OCI-LY1 (cell line): ENCODE measurements at regions not wholly inside any gene's neighbourhood (a gene's known extent, or its start where the extent isn't known, plus 50 kb on each side); places are given as distances from the start of the nearest gene placed in this dataset.

Experiments used
- H2AFZ ChIP-seq: fragments of 200-600 bp; sonication (generic), shearing (Covaris generic); 2 replicates; pipeline ENCODE4 v1.6.0; 2014; ENCODE audit warnings: antibody characterized with exemption, mild to moderate bottlenecking, low read length
- H3F3A ChIP-seq: fragments of 200-600 bp; sonication (generic), shearing (Covaris generic); 2 replicates; pipeline ENCODE4 v1.6.0; 2014; ENCODE audit warnings: mild to moderate bottlenecking, antibody characterized with exemption, low read length, moderate library complexity; ENCODE audit not compliant: insufficient read depth
- H3K27ac ChIP-seq: fragments of 200-600 bp; sonication (generic); 2 replicates; pipeline ENCODE4 v1.5.1; 2014; ENCODE audit warnings: low read length, mixed run types, mild to moderate bottlenecking, low read depth; ENCODE audit not compliant: poor library complexity, severe bottlenecking
- H3K27me3 ChIP-seq: fragments of 200-600 bp; sonication (generic); 2 replicates; pipeline ENCODE4 v1.6.0; 2014; ENCODE audit warnings: antibody characterized with exemption, mild to moderate bottlenecking, low read length, moderate library complexity; ENCODE audit not compliant: insufficient read depth
- H3K36me3 ChIP-seq: fragments of 200-600 bp; sonication (generic); 2 replicates; pipeline ENCODE4 v1.6.1; 2014; ENCODE audit warnings: mild to moderate bottlenecking, antibody characterized with exemption, low read length, moderate library complexity, mixed read lengths; ENCODE audit not compliant: insufficient read depth
- H3K4me1 ChIP-seq: fragments of 200-600 bp; sonication (generic); 2 replicates; pipeline ENCODE4 v1.5.1; 2014; ENCODE audit warnings: mild to moderate bottlenecking, low read length, moderate library complexity; ENCODE audit not compliant: insufficient read depth, severe bottlenecking
- H3K4me2 ChIP-seq: fragments of 200-600 bp; sonication (generic), shearing (Covaris generic); 2 replicates; pipeline ENCODE4 v1.6.1; 2014; ENCODE audit warnings: low read length
- H3K4me3 ChIP-seq: fragments of 200-600 bp; sonication (generic); 2 replicates; pipeline ENCODE4 v1.5.1; 2014; ENCODE audit warnings: low read length, low read depth, mild to moderate bottlenecking, mixed read lengths; ENCODE audit not compliant: poor library complexity, severe bottlenecking
- H3K79me2 ChIP-seq: fragments of 200-600 bp; shearing (Covaris generic); 2 replicates; pipeline ENCODE4 v1.6.1; 2016; ENCODE audit warnings: mixed run types, low read length, mixed read lengths; ENCODE audit not compliant: insufficient read depth
- H3K9ac ChIP-seq: fragments of 200-600 bp; sonication (generic), shearing (Covaris generic); 2 replicates; pipeline ENCODE4 v1.6.1; 2014; ENCODE audit warnings: mild to moderate bottlenecking, low read length, mixed read lengths
- H3K9me2 ChIP-seq: fragments of 200-600 bp; sonication (generic), shearing (Covaris generic); 2 replicates; pipeline ENCODE4 v1.6.1; 2014; ENCODE audit warnings: low read depth, mild to moderate bottlenecking, low read length, mixed read lengths
- H3K9me3 ChIP-seq: fragments of 200-600 bp; shearing (Covaris generic); 2 replicates; pipeline ENCODE4 v1.6.1; 2014; ENCODE audit warnings: low read length, mixed read lengths
- H4K20me1 ChIP-seq: fragments of 200-600 bp; sonication (generic), shearing (Covaris generic); 2 replicates; pipeline ENCODE4 v1.6.0; 2016; ENCODE audit warnings: mild to moderate bottlenecking, low read length; ENCODE audit not compliant: insufficient read depth
- EZH2 ChIP-seq: fragments of 200-600 bp; sonication (generic), shearing (Covaris generic); IDR thresholded peaks from 2 replicates; pipeline ENCODE4 v1.8.0; 2017; ENCODE audit warnings: borderline replicate concordance, mixed run types, mild to moderate bottlenecking, antibody characterized with exemption, low read length, moderate library complexity, mixed read lengths
- TF ChIP-seq, protein P1 (sequence below): fragments of 200-600 bp; sonication (generic), shearing (Covaris generic); IDR thresholded peaks from 2 replicates; pipeline ENCODE4 v1.5.1; 2017; ENCODE audit warnings: mild to moderate bottlenecking, antibody characterized with exemption, low read length, moderate library complexity, mixed read lengths

- no peak overlapping the region for H2AFZ ChIP-seq
- no peaks in the 10 kb centered on the region for H3K9me2 ChIP-seq
- H3F3A ChIP-seq, result no peaks in the 10 kb centered on the region
- H3K4me3 ChIP-seq, result no peak overlapping the region
- no peak overlapping the region for H3K9ac ChIP-seq
- H3K79me2 ChIP-seq, result no peaks in the 10 kb centered on the region
- no peak overlapping the region for H3K4me2 ChIP-seq
- H3K9me3 ChIP-seq, result no peaks in the 10 kb centered on the region
- no peaks in the 10 kb centered on the region for H3K4me1 ChIP-seq
- no peaks in the 10 kb centered on the region for H4K20me1 ChIP-seq
- TF ChIP-seq EZH2, result no peak
- TF ChIP-seq, protein P1, sequence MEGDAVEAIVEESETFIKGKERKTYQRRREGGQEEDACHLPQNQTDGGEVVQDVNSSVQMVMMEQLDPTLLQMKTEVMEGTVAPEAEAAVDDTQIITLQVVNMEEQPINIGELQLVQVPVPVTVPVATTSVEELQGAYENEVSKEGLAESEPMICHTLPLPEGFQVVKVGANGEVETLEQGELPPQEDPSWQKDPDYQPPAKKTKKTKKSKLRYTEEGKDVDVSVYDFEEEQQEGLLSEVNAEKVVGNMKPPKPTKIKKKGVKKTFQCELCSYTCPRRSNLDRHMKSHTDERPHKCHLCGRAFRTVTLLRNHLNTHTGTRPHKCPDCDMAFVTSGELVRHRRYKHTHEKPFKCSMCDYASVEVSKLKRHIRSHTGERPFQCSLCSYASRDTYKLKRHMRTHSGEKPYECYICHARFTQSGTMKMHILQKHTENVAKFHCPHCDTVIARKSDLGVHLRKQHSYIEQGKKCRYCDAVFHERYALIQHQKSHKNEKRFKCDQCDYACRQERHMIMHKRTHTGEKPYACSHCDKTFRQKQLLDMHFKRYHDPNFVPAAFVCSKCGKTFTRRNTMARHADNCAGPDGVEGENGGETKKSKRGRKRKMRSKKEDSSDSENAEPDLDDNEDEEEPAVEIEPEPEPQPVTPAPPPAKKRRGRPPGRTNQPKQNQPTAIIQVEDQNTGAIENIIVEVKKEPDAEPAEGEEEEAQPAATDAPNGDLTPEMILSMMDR, result no peak
- H3K27me3 ChIP-seq, result no peaks in the 10 kb centered on the region
- no peaks in the 10 kb centered on the region for H3K36me3 ChIP-seq
- H3K27ac ChIP-seq, result no peak overlapping the region
Measured at GRCh38 chr21:28344985-28345384, 647.7 kb downstream of the LTN1 start.

GRCh38 chr21:28342212-28342810 is 650.4 kb downstream of the LTN1 start:
- Histone ChIP-seq H3K4me2 (no peak overlapping the region), H3K9ac (no peak overlapping the region), H3K79me2 (no peaks in the 10 kb centered on the region), H3K9me3 (no peaks in the 10 kb centered on the region), H3K36me3 (no peaks in the 10 kb centered on the region), H3K4me1 (no peaks in the 10 kb centered on the region), H3F3A (no peaks in the 10 kb centered on the region), H3K4me3 (no peak overlapping the region), H3K27ac (no peak overlapping the region), H3K27me3 (no peaks in the 10 kb centered on the region), H3K9me2 (no peaks in the 10 kb centered on the region), H2AFZ (no peak overlapping the region), H4K20me1 (no peaks in the 10 kb centered on the region)
- TF ChIP-seq, protein P1, result no peak
- no peak for TF ChIP-seq EZH2

DNA sequence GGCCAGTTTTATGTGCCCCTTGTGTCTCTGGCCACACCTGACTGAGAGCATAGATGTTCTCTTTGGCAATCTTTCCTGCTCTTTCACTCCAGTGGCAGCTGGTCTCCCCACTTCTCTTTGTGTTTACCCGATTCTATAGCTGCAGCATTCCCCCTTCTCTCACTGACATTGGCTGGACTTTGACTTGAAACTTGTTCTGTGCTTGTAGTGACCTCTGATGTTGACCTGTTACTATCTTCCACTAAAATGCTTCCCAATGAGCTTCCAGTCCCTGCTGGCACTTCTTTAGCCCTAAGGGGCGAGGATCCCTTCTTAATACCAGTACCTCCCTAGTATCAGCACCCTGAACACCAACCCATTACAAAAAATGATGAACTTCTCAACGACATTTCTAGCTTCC is 653.3 kb downstream of the LTN1 start:
- Histone ChIP-seq H3K27me3 (no peaks in the 10 kb centered on the region), H3K27ac (no peak overlapping the region), H3K9ac (no peak overlapping the region), H3K9me3 (no peaks in the 10 kb centered on the region), H3K36me3 (no peaks in the 10 kb centered on the region), H3K4me3 (no peak overlapping the region), H4K20me1 (no peaks in the 10 kb centered on the region), H3K4me1 (no peaks in the 10 kb centered on the region), H3K4me2 (no peak overlapping the region), H3F3A (no peaks in the 10 kb centered on the region), H3K79me2 (no peaks in the 10 kb centered on the region), H2AFZ (no peak overlapping the region), H3K9me2 (no peaks in the 10 kb centered on the region)
- TF ChIP-seq EZH2, result no peak
- TF ChIP-seq, protein P1, result no peak
